H1 (cell line): ENCODE measurements at regions not wholly inside any gene's neighbourhood (a gene's known extent, or its start where the extent isn't known, plus 50 kb on each side); places are given as distances from the start of the nearest gene placed in this dataset.

Experiments
- CTCF ChIA-PET: fragments of 300-600 bp; sonication (Branson Sonifier 250); formaldehyde crosslinking; loops from one replicate; lab custom pipeline; 2021; ENCODE audit not compliant: partially characterized antibody; lab: Charles Lee
- POLR2A ChIA-PET: fragments of 300-600 bp; sonication (Branson Sonifier 250); formaldehyde crosslinking; loops from one replicate; lab custom pipeline; 2021; ENCODE audit warnings: inconsistent platforms; ENCODE audit not compliant: partially characterized antibody; lab: Charles Lee
- DNase-seq, 2 experiments: peaks; one replicate each; pipeline versions ENCODE4 v3.0.0 to v3.0.0-alpha.2; 2010 to 2022; ENCODE audit warnings: low spot score in 2 of 2, low read depth in 1 of 2, mixed read lengths in 1 of 2
- FAIRE-seq: peaks from 2 replicates; lab custom pipeline; 2011; peaks lifted over from hg19 to GRCh38; lab: Jason Lieb, UNC
- H2AFZ ChIP-seq: 2 replicates; pipeline ENCODE4 v1.8.1; 2012; ENCODE audit warnings: low read length, inconsistent platforms
- H2AK5ac ChIP-seq: 2 replicates; pipeline ENCODE4 v1.6.1; 2013; ENCODE audit warnings: low read depth, low read length
- H2BK120ac ChIP-seq: replicated peaks from 2 replicates; pipeline ENCODE3; 2013; ENCODE audit warnings: low read depth, low read length, inconsistent platforms
- H2BK12ac ChIP-seq: 2 replicates; pipeline ENCODE4 v1.6.1; 2013; ENCODE audit warnings: low read depth, low read length
- H2BK15ac ChIP-seq: 2 replicates; pipeline ENCODE4 v1.6.1; 2013; ENCODE audit warnings: low read length
- H2BK20ac ChIP-seq: 2 replicates; pipeline ENCODE4 v1.6.1; 2013; ENCODE audit warnings: low read length
- H2BK5ac ChIP-seq: 2 replicates; pipeline ENCODE4 v1.6.1; 2013; ENCODE audit warnings: low read depth, low read length
- H3K14ac ChIP-seq: 2 replicates; pipeline ENCODE4 v1.6.1; 2013; ENCODE audit warnings: inconsistent platforms; ENCODE audit not compliant: insufficient read length
- H3K18ac ChIP-seq: 2 replicates; pipeline ENCODE4 v1.6.1; 2013; ENCODE audit warnings: low read length; ENCODE audit errors: extremely low read depth
- H3K23ac ChIP-seq: 2 replicates; pipeline ENCODE4 v1.6.1; 2013; ENCODE audit warnings: inconsistent platforms; ENCODE audit not compliant: insufficient read length
- H3K23me2 ChIP-seq: 2 replicates; pipeline ENCODE4 v1.6.1; 2013; ENCODE audit warnings: low read depth, low read length
- H3K27ac ChIP-seq: 2 replicates; pipeline ENCODE4 v1.6.1; 2011; ENCODE audit warnings: low read depth, low read length, inconsistent platforms
- H3K27me3 ChIP-seq, 4 experiments: replicated peaks in 1 of 4; 1 replicate in 1 of 4; 2 replicates in 3 of 4; pipeline versions ENCODE4 v1.6.1 to v1.8.1; 2011 to 2013; ENCODE audit warnings: low read length in 3 of 4, mild to moderate bottlenecking in 3 of 4, inconsistent platforms in 2 of 4, mixed read lengths in 2 of 4, moderate library complexity in 1 of 4; ENCODE audit not compliant: control insufficient read depth in 3 of 4, insufficient read depth in 3 of 4; ENCODE audit errors: extremely low read depth in 1 of 4
- H3K36me3 ChIP-seq, 4 experiments: 2 replicates each; pipeline versions ENCODE4 v1.6.1 to v1.8.1; 2011 to 2013; ENCODE audit warnings: mild to moderate bottlenecking in 4 of 4, low read length in 3 of 4, moderate library complexity in 2 of 4, control low read depth in 1 of 4, inconsistent platforms in 1 of 4; ENCODE audit not compliant: insufficient read depth in 4 of 4, control insufficient read depth in 2 of 4
- H3K4ac ChIP-seq: replicated peaks from 2 replicates; pipeline ENCODE3; 2013; ENCODE audit warnings: low read length, low read depth, mixed read lengths, inconsistent platforms; ENCODE audit not compliant: insufficient read length
- H3K4me1 ChIP-seq, 4 experiments: replicated peaks in 1 of 4; 1 replicate in 1 of 4; 2 replicates in 3 of 4; pipeline versions ENCODE4 v1.6.1 to v1.8.1; 2011 to 2013; ENCODE audit warnings: low read length in 3 of 4, inconsistent platforms in 2 of 4, mixed read lengths in 1 of 4; ENCODE audit not compliant: insufficient read depth in 4 of 4, control insufficient read depth in 3 of 4
- H3K4me2 ChIP-seq, 2 experiments: 2 replicates each; pipeline versions ENCODE4 v1.6.1 to v1.8.1; 2011 to 2013; ENCODE audit warnings: low read depth in 2 of 2, low read length in 2 of 2, control low read depth in 1 of 2, inconsistent platforms in 1 of 2, mild to moderate bottlenecking in 1 of 2; ENCODE audit not compliant: insufficient read depth in 1 of 2
- H3K4me3 ChIP-seq, 4 experiments: fragments of 200-600, 300-600 bp in 1 of 4; sonication (generic), shearing (Covaris generic), sonication (Bioruptor Twin) in 1 of 4; 2 replicates each; pipeline versions ENCODE4 v1.5.1 to v1.8.1; 2011 to 2016; ENCODE audit warnings: low read length in 4 of 4, low read depth in 3 of 4, control low read depth in 2 of 4, inconsistent platforms in 2 of 4, mild to moderate bottlenecking in 2 of 4, mixed read lengths in 1 of 4, moderate library complexity in 1 of 4; ENCODE audit not compliant: insufficient read depth in 2 of 4; ENCODE audit errors: extremely low read depth in 1 of 4
- H3K56ac ChIP-seq: replicated peaks from 2 replicates; pipeline ENCODE3; 2013; ENCODE audit warnings: low read depth, mild to moderate bottlenecking, mixed read lengths, low read length, inconsistent platforms; ENCODE audit not compliant: insufficient read length
- H3K79me1 ChIP-seq: 2 replicates; pipeline ENCODE4 v1.6.1; 2013; ENCODE audit warnings: low read depth, low read length, control low read depth
- H3K79me2 ChIP-seq, 2 experiments: 2 replicates each; pipeline versions ENCODE4 v1.6.1 to v1.8.1; 2012 to 2013; ENCODE audit warnings: low read length in 2 of 2, mild to moderate bottlenecking in 2 of 2, inconsistent platforms in 1 of 2; ENCODE audit not compliant: insufficient read depth in 2 of 2, control insufficient read depth in 1 of 2
- H3K9ac ChIP-seq, 4 experiments: replicated peaks in 1 of 4; 1 replicate in 1 of 4; 2 replicates in 3 of 4; pipeline versions ENCODE4 v1.6.1 to v1.8.1; 2011 to 2013; ENCODE audit warnings: low read depth in 3 of 4, low read length in 3 of 4, control low read depth in 2 of 4, mild to moderate bottlenecking in 2 of 4, moderate library complexity in 2 of 4, inconsistent platforms in 1 of 4; ENCODE audit errors: extremely low read depth in 1 of 4
- H3K9me3 ChIP-seq, 2 experiments: 2 replicates each; pipeline versions ENCODE4 v1.6.1 to v1.8.1; 2012 to 2013; ENCODE audit warnings: mild to moderate bottlenecking in 2 of 2, moderate library complexity in 2 of 2, control low read depth in 1 of 2, inconsistent platforms in 1 of 2, low read depth in 1 of 2, low read length in 1 of 2, mixed read lengths in 1 of 2; ENCODE audit not compliant: insufficient read depth in 2 of 2
- H4K20me1 ChIP-seq, 2 experiments: replicated peaks in 1 of 2; 2 replicates each; pipeline versions ENCODE3 to v1.8.1; 2011 to 2013; ENCODE audit warnings: inconsistent platforms in 2 of 2, low read length in 2 of 2, mild to moderate bottlenecking in 1 of 2; ENCODE audit not compliant: insufficient read depth in 2 of 2, control insufficient read depth in 1 of 2
- H4K5ac ChIP-seq: 2 replicates; pipeline ENCODE4 v1.6.1; 2013; ENCODE audit warnings: low read length, low read depth, mixed read lengths, inconsistent platforms; ENCODE audit not compliant: insufficient read length
- H4K8ac ChIP-seq: 2 replicates; pipeline ENCODE4 v1.8.0; 2013; ENCODE audit warnings: mild to moderate bottlenecking, moderate library complexity, low read length, inconsistent platforms; ENCODE audit not compliant: insufficient read depth; ENCODE audit errors: extremely low read depth
- H4K91ac ChIP-seq: replicated peaks from 2 replicates; pipeline ENCODE3; 2013; ENCODE audit warnings: low read length, mixed read lengths, inconsistent platforms; ENCODE audit not compliant: insufficient read length
- CHD1 ChIP-seq: IDR thresholded peaks from 2 replicates; pipeline ENCODE4 v1.6.1; 2012; ENCODE audit warnings: low read depth, low read length, improper control_type of control experiment
- FOSL1 ChIP-seq: IDR thresholded peaks from 2 replicates; pipeline ENCODE4 v1.6.1; 2011; ENCODE audit warnings: mild to moderate bottlenecking, low read depth, low read length, moderate library complexity; ENCODE audit not compliant: insufficient read depth
- KDM4A ChIP-seq: IDR thresholded peaks from one replicate; pipeline ENCODE4 v1.7.1; 2012; ENCODE audit warnings: low read depth, mild to moderate bottlenecking, moderate library complexity, low read length, inconsistent platforms; ENCODE audit not compliant: severe bottlenecking
- MAFK ChIP-seq: IDR thresholded peaks from 2 replicates; pipeline ENCODE4 v1.6.1; 2012; ENCODE audit warnings: low read depth, mild to moderate bottlenecking, improper control_type of control experiment, low read length
- POLR2AphosphoS5 ChIP-seq: IDR thresholded peaks from 2 replicates; pipeline ENCODE4 v1.6.1; 2011; ENCODE audit warnings: low read depth, low read length
- RBBP5 ChIP-seq: IDR thresholded peaks from 2 replicates; pipeline ENCODE4 v1.7.1; 2012; ENCODE audit warnings: low read depth, mild to moderate bottlenecking, inconsistent platforms, low read length, moderate library complexity, borderline replicate concordance
- RNF2 ChIP-seq: fragments of 200-900, 300-1000 bp; sonication (generic); IDR thresholded peaks from 2 replicates; pipeline ENCODE4 v1.7.1; 2016; ENCODE audit warnings: borderline replicate concordance, low read depth, mild to moderate bottlenecking, antibody characterized with exemption, low read length; ENCODE audit not compliant: poor library complexity, severe bottlenecking; ENCODE audit errors: missing control alignments
- SUZ12 ChIP-seq: fragments of 200-600 bp; sonication (generic); IDR thresholded peaks from 2 replicates; pipeline ENCODE4 v1.6.1; 2012; ENCODE audit warnings: mild to moderate bottlenecking, inconsistent platforms, low read length, moderate library complexity, mixed read lengths
- TEAD4 ChIP-seq: IDR thresholded peaks from 2 replicates; pipeline ENCODE4 v1.6.1; 2012; ENCODE audit warnings: low read depth, low read length, inconsistent platforms, mixed read lengths
- WGBS, 2 experiments: shearing (Covaris generic) in 1 of 2; methylation state at CpG; one replicate each; pipeline versions ENCODE4 v1.1.6 to v1.1.7; 2013 to 2015; ENCODE audit warnings: low lambda C conversion rate in 2 of 2, mixed read lengths in 2 of 2, inconsistent platforms in 1 of 2, low coverage in 1 of 2, missing lambda C conversion rate in 1 of 2; ENCODE audit not compliant: insufficient replicate concordance in 2 of 2, insufficient coverage in 1 of 2, insufficient read length in 1 of 2; ENCODE audit errors: extremely low coverage in 1 of 2, missing lambda C conversion rate in 1 of 2; 5-methylcytosine and 5-hydroxymethylcytosine counted together
- TF ChIP-seq, protein P1 (sequence below): IDR thresholded peaks from 2 replicates; pipeline ENCODE4 v1.6.1; 2011; ENCODE audit warnings: low read length, improper control_type of control experiment

DNA sequence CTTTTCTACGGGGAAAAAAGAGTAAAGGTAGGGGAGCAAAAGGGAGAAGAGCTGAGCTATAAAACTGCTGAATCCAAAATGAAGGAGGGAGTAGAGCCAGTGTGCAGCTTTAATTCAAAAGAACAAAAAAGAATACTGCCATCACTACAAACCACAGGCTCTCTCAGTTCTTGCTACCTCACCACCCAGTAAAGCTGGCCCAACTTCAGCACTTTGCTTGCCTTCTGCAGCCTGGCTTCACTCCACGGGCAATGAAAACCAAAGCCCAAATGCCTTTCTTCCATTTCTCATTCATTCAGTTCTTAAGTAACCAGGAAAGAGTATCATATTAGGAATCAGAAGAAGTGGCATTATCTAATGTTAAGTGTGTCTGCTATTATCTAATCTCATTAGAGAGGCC lies 376.8 kb downstream of the BCOR start:
- Histone ChIP-seq H3K23ac (no peak overlapping the region), H2BK120ac (no peak overlapping the region), H3K36me3 (no peaks in the 10 kb centered on the region), H4K8ac (no peak overlapping the region), H4K20me1 (no peaks in the 10 kb centered on the region), H2BK20ac (no peak overlapping the region), H3K23me2 (no peaks in the 10 kb centered on the region), H2BK12ac (no peak overlapping the region), H2BK15ac (no peak overlapping the region), H3K18ac (no peak overlapping the region), H2AFZ (no peak overlapping the region), H3K9ac (no peak overlapping the region), H3K56ac (no peak overlapping the region), H2BK5ac (no peak overlapping the region), H3K27ac (no peak overlapping the region), H3K4ac (no peak overlapping the region), H4K91ac (no peak overlapping the region), H3K9me3 (no peaks in the 10 kb centered on the region), H3K4me1 (no peaks in the 10 kb centered on the region), H3K14ac (no peak overlapping the region), H3K4me3 (no peak overlapping the region), H3K27me3 (no peaks in the 10 kb centered on the region), H3K79me2 (no peaks in the 10 kb centered on the region), H2AK5ac (no peak overlapping the region), H3K4me2 (no peak overlapping the region), H4K5ac (no peak overlapping the region), H3K79me1 (no peaks in the 10 kb centered on the region)
- TF ChIP-seq, protein P1, sequence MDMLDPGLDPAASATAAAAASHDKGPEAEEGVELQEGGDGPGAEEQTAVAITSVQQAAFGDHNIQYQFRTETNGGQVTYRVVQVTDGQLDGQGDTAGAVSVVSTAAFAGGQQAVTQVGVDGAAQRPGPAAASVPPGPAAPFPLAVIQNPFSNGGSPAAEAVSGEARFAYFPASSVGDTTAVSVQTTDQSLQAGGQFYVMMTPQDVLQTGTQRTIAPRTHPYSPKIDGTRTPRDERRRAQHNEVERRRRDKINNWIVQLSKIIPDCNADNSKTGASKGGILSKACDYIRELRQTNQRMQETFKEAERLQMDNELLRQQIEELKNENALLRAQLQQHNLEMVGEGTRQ = no peak
- TF ChIP-seq TEAD4 (no peak), CHD1 (no peak), KDM4A (no peak), FOSL1 (no peak), RBBP5 (no peak), MAFK (no peak), SUZ12 (no peak), POLR2AphosphoS5 (no peak), RNF2 (no peak)
- CTCF ChIA-PET = no interaction called here
- FAIRE-seq (no peak), DNase-seq (no peak)
- 85% methylated on average over 2 of the region's 2 CpGs; no CpG with 5 or more reads in 1 of the 2 experiments for WGBS, 2 experiments
- POLR2A ChIA-PET = no interaction called here
